GM12878 (cell line): ENCODE measurements at regions not wholly inside any gene's neighbourhood (a gene's known extent, or its start where the extent isn't known, plus 50 kb on each side); places are given as distances from the start of the nearest gene placed in this dataset.

Experiments used
- ATAC-seq: fragments of 200-7000 bp; cut with Tn5 transposase; 3 replicates; pipeline ENCODE4 v1.9.1; 2020; ENCODE audit warnings: mild to moderate bottlenecking, moderate library complexity
- BruUV-seq: library from RNA; stranded (reverse); fragments of 400-500 nt; replicated peaks from 2 replicates; lab custom pipeline; 2021; lab: Mats Ljungman, UMichigan
- CTCF ChIA-PET: fragments of 300-600 bp; sonication (Branson Sonifier 250); formaldehyde crosslinking; extraction: SDS; loops from one replicate; lab custom pipeline; 2021; ENCODE audit warnings: inconsistent platforms; lab: Yijun Ruan, JAX
- POLR2A ChIA-PET: fragments of 350-600 bp; formaldehyde crosslinking; extraction: SDS; loops from one replicate; lab custom pipeline; 2021; ENCODE audit warnings: inconsistent platforms; lab: Charles Lee
- RAD21 ChIA-PET: fragments of 300-600 bp; sonication (Branson Sonifier 250); formaldehyde crosslinking; loops from one replicate; lab custom pipeline; 2023; ENCODE audit warnings: antibody characterized with exemption; ENCODE audit not compliant: unreplicated experiment; lab: Charles Lee
- SMC1A ChIA-PET: fragments of 300-600 bp; sonication (Branson Sonifier 250); formaldehyde crosslinking; loops from one replicate; lab custom pipeline; 2023; ENCODE audit not compliant: unreplicated experiment, uncharacterized antibody; lab: Charles Lee
- DNase-seq: peaks from one replicate; pipeline ENCODE4 v3.0.0-alpha.2; 2011; ENCODE audit warnings: low read depth, low spot score
- FAIRE-seq: peaks from 3 replicates; lab custom pipeline; 2011; peaks lifted over from hg19 to GRCh38; lab: Jason Lieb, UNC
- H2AFZ ChIP-seq: 2 replicates; pipeline ENCODE4 v1.6.0; 2011; ENCODE audit warnings: low read depth, low read length, control low read depth; ENCODE audit not compliant: control insufficient read depth
- H3K27ac ChIP-seq: 2 replicates; pipeline ENCODE4 v1.5.1; 2011; ENCODE audit warnings: control low read depth; ENCODE audit not compliant: control insufficient read depth, insufficient read depth
- H3K27me3 ChIP-seq, 2 experiments: replicated peaks in 1 of 2; 2 replicates each; pipeline versions ENCODE4 v1.6.0 to v1.6.1; 2011; ENCODE audit warnings: low read length in 1 of 2; ENCODE audit not compliant: control insufficient read depth in 2 of 2, insufficient read depth in 2 of 2
- H3K36me3 ChIP-seq, 2 experiments: 2 replicates each; pipeline ENCODE4 v1.5.1; 2011; ENCODE audit warnings: low read length in 1 of 2; ENCODE audit not compliant: control insufficient read depth in 2 of 2, insufficient read depth in 2 of 2
- H3K4me1 ChIP-seq: 2 replicates; pipeline ENCODE4 v1.6.1; 2011; ENCODE audit warnings: mild to moderate bottlenecking, low read length, moderate library complexity, mixed read lengths; ENCODE audit not compliant: control insufficient read depth, insufficient read depth
- H3K4me2 ChIP-seq: 2 replicates; pipeline ENCODE4 v1.6.0; 2011; ENCODE audit warnings: control low read depth; ENCODE audit not compliant: control insufficient read depth, insufficient read depth
- H3K4me3 ChIP-seq: fragments of 200-600 bp; sonication (generic); 2 replicates; pipeline ENCODE4 v1.5.1; 2016
- H3K79me2 ChIP-seq: 2 replicates; pipeline ENCODE4 v1.6.0; 2011; ENCODE audit warnings: low read length; ENCODE audit not compliant: control insufficient read depth, insufficient read depth
- H3K9ac ChIP-seq: 2 replicates; pipeline ENCODE4 v1.8.0; 2011; ENCODE audit warnings: low read length, control low read depth, mixed read lengths; ENCODE audit not compliant: control insufficient read depth, insufficient read depth
- H3K9me3 ChIP-seq: replicated peaks from 3 replicates; pipeline ENCODE4 v1.5.1; 2011; ENCODE audit warnings: mild to moderate bottlenecking, low read length; ENCODE audit not compliant: control insufficient read depth, insufficient read depth
- H4K20me1 ChIP-seq: 2 replicates; pipeline ENCODE4 v1.6.0; 2011; ENCODE audit not compliant: control insufficient read depth, insufficient read depth
- ASH2L ChIP-seq: fragments of 300-600, 200-600 bp; sonication (generic); IDR thresholded peaks from 2 replicates; pipeline ENCODE4 v1.6.1; 2017; ENCODE audit warnings: low read depth, mild to moderate bottlenecking, borderline replicate concordance
- WGBS: methylation state at CpG from one replicate; pipeline ENCODE4 v1.1.6; 2016; ENCODE audit warnings: low lambda C conversion rate; ENCODE audit not compliant: insufficient replicate concordance, insufficient coverage; ENCODE audit errors: missing lambda C conversion rate; 5-methylcytosine and 5-hydroxymethylcytosine counted together
- in situ Hi-C: fragments of 300-500 bp; cut with MboI; formaldehyde crosslinking; loops from 9 replicates; pipeline ENCODE4 v1.14.3; 2018; ENCODE audit warnings: mixed read lengths
- intact Hi-C: fragments of 100-400 bp; cut with micrococcal nuclease; formaldehyde crosslinking; loops from one replicate; pipeline ENCODE4 v1.14.2; 2022; ENCODE audit not compliant: unreplicated experiment
- TF ChIP-seq, protein P1 (sequence below): IDR thresholded peaks from 2 replicates; pipeline ENCODE4 v1.6.1; 2012; ENCODE audit warnings: improper control_type of control experiment, low read depth, low read length; ENCODE audit not compliant: insufficient replicate concordance
- TF ChIP-seq, protein P2 (sequence below): fragments of 450-650 bp; IDR thresholded peaks from 2 replicates; pipeline ENCODE4 v1.6.1; 2016; ENCODE audit warnings: mild to moderate bottlenecking, moderate library complexity, borderline replicate concordance

DNA sequence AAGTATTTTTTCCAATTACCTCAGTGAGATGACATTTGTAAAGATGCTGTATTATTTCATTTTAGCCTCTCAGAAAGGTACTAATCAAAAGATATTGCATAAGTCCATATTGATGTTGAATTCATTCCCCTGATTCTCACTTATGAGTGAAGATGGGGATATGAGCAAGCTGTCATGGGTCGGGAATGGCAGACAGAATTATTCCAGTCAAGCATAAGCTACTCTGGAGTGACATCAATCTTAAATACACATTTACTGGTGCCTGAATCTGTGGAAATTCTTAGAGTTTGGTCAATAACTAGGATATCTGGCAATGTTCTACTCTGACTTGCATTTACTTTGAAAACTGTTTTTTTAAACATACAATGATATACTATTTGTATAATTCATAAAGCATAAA lies 283.8 kb upstream of the PCDH7 start:
- Histone ChIP-seq H3K27ac (no peak overlapping the region), H3K9ac (no peak overlapping the region), H4K20me1 (no peaks in the 10 kb centered on the region), H3K4me3 (no peak overlapping the region), H3K79me2 (no peaks in the 10 kb centered on the region), H3K4me1 (no peaks in the 10 kb centered on the region), H3K27me3 (no peaks in the 10 kb centered on the region), H3K36me3 (no peaks in the 10 kb centered on the region), H2AFZ (no peak overlapping the region), H3K9me3 (no peaks in the 10 kb centered on the region), H3K4me2 (no peak overlapping the region)
- ChIA-PET POLR2A (no interaction called here), CTCF (interaction anchor here (0.7 kb wide), 1 partner anchor 14 kb away, joined by 3 read pairs; no protein-coding TSS in a partner anchor), SMC1A (interaction anchor here (1.1 kb wide), 1 partner anchor 25 kb away, joined by 4 read pairs; no protein-coding TSS in a partner anchor), RAD21 (no interaction called here)
- no TSS peak for BruUV-seq
- DNase-seq (no peak), FAIRE-seq (no peak), ATAC-seq (no peak)
- 0% methylated on average over 1 of the region's 1 CpG for WGBS
- in situ Hi-C loops = no loop called here
- TF ChIP-seq, protein P1, sequence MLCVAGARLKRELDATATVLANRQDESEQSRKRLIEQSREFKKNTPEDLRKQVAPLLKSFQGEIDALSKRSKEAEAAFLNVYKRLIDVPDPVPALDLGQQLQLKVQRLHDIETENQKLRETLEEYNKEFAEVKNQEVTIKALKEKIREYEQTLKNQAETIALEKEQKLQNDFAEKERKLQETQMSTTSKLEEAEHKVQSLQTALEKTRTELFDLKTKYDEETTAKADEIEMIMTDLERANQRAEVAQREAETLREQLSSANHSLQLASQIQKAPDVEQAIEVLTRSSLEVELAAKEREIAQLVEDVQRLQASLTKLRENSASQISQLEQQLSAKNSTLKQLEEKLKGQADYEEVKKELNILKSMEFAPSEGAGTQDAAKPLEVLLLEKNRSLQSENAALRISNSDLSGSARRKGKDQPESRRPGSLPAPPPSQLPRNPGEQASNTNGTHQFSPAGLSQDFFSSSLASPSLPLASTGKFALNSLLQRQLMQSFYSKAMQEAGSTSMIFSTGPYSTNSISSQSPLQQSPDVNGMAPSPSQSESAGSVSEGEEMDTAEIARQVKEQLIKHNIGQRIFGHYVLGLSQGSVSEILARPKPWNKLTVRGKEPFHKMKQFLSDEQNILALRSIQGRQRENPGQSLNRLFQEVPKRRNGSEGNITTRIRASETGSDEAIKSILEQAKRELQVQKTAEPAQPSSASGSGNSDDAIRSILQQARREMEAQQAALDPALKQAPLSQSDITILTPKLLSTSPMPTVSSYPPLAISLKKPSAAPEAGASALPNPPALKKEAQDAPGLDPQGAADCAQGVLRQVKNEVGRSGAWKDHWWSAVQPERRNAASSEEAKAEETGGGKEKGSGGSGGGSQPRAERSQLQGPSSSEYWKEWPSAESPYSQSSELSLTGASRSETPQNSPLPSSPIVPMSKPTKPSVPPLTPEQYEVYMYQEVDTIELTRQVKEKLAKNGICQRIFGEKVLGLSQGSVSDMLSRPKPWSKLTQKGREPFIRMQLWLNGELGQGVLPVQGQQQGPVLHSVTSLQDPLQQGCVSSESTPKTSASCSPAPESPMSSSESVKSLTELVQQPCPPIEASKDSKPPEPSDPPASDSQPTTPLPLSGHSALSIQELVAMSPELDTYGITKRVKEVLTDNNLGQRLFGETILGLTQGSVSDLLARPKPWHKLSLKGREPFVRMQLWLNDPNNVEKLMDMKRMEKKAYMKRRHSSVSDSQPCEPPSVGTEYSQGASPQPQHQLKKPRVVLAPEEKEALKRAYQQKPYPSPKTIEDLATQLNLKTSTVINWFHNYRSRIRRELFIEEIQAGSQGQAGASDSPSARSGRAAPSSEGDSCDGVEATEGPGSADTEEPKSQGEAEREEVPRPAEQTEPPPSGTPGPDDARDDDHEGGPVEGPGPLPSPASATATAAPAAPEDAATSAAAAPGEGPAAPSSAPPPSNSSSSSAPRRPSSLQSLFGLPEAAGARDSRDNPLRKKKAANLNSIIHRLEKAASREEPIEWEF = no peak
- no peak for TF ChIP-seq ASH2L
- TF ChIP-seq, protein P2, sequence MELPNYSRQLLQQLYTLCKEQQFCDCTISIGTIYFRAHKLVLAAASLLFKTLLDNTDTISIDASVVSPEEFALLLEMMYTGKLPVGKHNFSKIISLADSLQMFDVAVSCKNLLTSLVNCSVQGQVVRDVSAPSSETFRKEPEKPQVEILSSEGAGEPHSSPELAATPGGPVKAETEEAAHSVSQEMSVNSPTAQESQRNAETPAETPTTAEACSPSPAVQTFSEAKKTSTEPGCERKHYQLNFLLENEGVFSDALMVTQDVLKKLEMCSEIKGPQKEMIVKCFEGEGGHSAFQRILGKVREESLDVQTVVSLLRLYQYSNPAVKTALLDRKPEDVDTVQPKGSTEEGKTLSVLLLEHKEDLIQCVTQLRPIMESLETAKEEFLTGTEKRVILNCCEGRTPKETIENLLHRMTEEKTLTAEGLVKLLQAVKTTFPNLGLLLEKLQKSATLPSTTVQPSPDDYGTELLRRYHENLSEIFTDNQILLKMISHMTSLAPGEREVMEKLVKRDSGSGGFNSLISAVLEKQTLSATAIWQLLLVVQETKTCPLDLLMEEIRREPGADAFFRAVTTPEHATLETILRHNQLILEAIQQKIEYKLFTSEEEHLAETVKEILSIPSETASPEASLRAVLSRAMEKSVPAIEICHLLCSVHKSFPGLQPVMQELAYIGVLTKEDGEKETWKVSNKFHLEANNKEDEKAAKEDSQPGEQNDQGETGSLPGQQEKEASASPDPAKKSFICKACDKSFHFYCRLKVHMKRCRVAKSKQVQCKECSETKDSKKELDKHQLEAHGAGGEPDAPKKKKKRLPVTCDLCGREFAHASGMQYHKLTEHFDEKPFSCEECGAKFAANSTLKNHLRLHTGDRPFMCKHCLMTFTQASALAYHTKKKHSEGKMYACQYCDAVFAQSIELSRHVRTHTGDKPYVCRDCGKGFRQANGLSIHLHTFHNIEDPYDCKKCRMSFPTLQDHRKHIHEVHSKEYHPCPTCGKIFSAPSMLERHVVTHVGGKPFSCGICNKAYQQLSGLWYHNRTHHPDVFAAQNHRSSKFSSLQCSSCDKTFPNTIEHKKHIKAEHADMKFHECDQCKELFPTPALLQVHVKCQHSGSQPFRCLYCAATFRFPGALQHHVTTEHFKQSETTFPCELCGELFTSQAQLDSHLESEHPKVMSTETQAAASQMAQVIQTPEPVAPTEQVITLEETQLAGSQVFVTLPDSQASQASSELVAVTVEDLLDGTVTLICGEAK = no peak
- intact Hi-C loops = no loop called here
